ENCODE measurements at regions not wholly inside any gene's neighbourhood (a gene's known extent, or its start where the extent isn't known, plus 50 kb on each side); places are given as distances from the start of the nearest gene placed in this dataset.

DNA sequence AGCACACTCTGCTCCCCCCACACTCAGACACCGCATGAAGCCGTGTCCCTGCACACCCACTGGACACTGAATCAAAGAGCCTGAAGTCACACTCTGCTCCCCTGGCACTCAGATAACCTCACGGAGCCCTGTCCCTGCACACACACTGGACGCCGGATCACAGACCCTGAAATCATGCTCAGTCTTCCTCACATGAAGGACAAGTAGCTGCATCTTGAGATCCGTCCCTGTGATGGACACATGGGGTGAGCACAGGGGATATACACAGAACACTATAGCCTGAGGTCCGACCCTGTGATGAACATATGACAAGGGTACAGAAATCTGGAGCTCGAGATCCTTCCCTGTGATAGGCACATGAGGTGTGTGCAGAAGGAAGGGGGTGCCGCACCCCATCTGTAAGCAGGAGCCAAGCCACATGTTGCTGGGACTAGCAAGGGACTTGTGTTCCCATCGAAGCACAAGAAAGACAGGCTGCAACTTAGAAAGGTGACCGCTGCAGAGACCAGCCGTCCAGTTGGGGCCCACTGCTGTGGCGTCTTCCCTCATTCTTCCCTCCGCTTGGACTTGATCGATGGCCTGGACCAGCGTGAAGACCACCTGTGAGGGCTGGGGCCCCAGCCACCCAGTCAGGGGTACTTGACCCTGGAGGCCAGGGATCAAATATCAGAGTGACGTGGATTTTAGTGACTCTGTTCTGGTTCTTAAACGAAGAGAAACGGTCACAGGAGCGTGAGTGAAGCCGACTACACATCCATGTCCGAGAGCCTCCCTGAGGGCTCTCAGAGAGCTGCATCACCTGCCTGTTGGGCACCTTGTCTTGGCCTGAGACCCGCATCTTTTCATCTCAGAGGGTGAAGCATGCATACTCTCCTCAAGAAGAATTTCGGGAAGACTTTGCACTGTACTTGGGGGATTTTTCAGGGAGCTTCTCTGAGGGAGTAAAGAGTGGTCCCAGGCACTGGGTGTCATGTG, 391.7 kb upstream of the SALL3 start:
- DNase-seq = no peak

DNA sequence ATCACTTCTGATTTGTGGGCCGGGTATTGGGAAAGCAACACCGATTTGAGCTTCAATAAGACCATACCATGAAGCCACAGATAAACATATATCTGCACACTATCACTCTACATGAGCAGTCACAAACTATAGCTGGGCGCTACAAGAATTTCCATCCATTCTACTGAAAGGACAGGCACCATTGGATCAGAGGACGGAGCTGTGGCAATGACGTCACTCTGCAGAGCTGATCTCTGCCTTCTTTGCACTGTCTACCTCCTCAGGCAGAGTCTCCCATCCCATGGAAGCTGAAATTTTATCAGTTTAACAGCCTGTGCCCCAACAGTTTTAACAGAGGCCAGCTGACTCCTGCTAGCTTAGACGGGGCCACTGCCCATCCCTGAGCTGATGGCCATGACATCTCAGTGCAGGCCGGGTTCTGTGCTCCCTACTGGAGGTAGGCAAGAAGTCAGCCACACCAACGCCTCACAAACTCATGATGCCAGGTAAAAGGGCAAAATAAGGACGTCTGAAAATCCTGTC, 389.6 kb upstream of the SALL3 start:
- no peak for DNase-seq

DNA sequence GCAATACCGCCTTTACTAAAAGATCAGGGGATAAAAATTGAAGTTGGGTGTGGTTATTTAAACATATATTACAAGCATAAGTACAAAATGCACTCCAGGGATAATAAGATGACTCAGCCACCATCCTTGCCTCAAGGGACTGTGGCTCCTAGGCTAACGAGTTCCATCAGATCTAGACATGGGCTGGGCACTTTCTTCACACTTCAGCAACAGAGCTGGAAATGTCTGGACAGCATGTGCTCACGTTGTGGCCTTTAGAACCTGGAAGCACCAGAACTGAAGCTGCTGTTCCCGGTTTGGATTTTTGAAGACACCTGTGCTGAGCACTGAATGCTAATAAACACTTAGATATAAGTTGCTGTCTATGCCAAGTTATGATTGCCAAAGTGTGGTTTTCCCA, 384.2 kb upstream of the SALL3 start:
- no peak for DNase-seq

GRCh38 chr18:78595924-78596573, 383.6 kb upstream of the SALL3 start:
- DNase-seq = no peak

GRCh38 chr18:78596794-78597345, 382.7 kb upstream of the SALL3 start:
- DNase-seq = no peak

DNA sequence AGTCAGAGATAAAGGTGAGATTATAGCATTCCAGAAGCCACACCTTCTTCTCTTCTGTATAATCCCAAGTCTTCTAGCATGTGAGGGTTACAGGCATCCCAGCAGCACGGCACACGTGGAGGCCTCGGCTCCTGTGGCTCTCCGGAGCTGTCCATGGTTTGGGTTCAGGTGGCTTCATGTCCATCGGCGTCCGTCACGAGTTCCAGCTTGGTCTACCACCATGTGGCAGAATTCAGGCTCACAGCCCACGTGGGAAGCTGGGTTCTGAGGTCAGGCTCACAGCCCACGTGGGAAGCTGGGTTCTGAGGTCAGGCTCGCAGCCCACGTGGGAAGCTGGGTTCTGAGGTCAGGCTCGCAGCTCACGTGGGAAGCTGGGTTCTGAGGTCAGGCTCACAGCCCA, 378.3 kb upstream of the SALL3 start:
- no peak for DNase-seq

GRCh38 chr18:78601923-78602322, 377.7 kb upstream of the SALL3 start:
- no peak for DNase-seq

GRCh38 chr18:78602430-78602829, 377.2 kb upstream of the SALL3 start:
- no peak for DNase-seq

DNA sequence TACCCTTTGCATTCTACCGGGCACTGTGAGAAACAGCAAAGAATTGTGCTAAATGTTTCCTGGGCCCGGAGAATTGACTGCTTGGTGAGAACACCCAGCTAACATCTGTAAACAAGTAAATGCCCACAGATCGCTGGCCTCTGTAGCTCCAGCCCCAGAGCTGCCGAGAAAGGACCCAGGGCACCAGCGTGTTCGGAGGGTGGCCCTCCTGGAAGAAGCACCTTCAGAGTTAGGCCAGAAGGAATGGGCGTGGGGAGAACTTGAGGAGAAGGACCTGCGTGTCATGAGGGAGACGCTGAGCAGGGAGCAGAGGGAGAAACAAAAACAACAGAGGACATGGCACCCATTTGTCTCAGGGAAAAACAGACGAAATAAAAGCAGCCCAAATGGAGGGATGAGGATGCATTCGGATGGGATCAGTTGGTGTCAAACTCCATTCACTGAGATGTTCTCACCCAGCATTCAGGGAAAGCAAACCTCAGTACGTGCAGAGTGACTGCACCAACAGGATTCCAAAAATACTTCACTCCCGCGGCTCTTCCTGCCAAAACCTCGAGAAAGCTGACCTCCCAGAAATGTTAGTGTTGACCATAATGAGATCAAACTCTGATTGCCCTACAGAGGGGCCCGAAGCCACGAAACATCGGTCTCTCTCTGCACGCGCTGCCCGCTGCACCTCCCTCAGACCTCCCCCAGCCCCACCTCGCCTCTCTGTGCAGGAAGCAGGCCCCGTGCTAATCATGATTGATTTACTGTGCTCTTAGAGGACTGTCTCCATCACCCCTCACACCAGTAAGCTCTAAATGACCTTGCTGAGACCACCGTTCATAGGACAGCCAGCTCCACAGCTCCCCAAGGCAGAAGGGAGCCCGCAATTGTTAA, 376.3 kb upstream of the SALL3 start:
- DNase-seq = no peak

- no peak for DNase-seq
These were observed 374.4 kb upstream of the SALL3 start for GRCh38 chr18:78605255-78605654.

- DNase-seq = no peak
These were observed 372.4 kb upstream of the SALL3 start for GRCh38 chr18:78607221-78607620.

DNA sequence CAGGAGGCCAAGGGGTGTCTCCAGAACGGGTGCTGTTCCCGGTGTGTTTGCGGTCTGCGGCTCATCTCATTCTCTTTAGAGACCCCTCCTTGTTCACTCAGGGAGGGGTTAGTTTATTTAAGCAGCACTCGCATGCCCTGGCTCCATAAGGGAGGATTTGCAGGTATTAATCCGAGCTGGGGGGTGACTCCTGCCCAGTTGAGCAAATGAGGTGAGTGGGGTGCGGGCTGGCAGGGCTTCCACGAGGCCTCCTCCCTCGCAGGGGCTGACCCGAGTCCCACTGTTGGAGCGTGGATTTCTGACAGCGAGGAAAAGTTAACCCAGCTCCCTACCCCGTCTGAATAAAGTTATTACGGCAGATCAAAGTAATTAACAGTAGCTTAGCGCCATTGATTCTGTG, 371.8 kb upstream of the SALL3 start:
- DNase-seq = no peak

DNA sequence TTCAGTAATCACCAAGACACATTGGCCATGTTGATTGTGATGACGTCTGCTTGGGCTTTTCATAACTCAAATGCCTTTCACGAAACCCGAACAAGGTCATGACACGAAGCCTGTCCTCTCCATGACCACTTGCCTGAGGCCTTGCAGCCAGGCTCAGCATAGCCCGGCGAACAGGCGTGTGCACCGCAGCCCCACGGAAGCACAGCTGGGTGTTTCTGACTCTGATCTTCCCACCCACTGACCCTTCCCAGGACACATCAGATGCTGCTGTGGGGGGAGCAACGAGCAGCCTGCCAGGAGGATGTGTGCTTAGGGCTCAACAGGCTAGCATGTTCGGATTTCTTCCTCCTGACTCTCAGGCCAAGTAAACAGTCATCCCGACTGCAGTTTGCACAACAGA, 369.4 kb upstream of the SALL3 start:
- DNase-seq = no peak

GRCh38 chr18:78611201-78611800, 368.3 kb upstream of the SALL3 start:
- DNase-seq = no peak

DNA sequence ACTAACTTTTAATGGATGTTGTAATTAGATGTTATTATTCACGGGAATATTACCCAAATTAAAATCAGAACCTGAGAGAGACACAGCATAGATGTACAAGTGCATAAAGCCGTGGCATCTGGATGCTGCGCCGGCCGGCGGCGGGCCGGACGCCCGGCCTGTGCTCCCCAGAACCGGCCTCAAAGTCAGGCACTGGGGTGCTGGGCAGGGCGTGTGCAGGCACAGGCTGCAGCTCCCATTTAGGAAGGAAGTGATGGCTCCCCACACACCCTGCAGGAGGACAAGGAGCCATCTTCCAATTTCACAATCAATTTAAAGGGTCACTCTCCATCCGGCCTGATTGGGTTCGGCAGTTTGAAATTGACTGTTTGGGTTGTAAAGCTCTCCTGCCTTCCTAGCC, 367.7 kb upstream of the SALL3 start:
- no peak for DNase-seq

GRCh38 chr18:78612318-78612717, 367.3 kb upstream of the SALL3 start:
- DNase-seq = no peak

DNA sequence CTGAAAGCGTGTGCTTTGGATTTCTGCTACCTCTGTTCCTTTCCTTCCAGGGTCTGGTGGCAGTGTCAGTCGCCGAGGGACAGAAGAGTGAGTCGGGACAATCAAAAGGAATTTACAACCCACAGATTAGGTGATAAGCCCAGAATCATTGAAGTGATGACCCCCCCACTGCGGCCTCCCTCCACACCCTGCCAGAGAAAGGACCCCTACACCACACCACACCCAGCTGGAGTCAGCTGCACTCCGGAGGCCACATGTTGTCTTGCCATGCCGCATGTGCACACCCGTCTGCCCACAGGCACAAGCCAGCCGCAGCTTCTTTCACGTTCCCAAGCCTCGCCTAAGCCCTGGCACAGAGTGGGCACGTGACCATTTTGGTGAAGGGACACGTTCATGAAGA, 366.8 kb upstream of the SALL3 start:
- DNase-seq = no peak

- no peak for DNase-seq
These were observed 360.9 kb upstream of the SALL3 start for GRCh38 chr18:78618726-78619125.

DNA sequence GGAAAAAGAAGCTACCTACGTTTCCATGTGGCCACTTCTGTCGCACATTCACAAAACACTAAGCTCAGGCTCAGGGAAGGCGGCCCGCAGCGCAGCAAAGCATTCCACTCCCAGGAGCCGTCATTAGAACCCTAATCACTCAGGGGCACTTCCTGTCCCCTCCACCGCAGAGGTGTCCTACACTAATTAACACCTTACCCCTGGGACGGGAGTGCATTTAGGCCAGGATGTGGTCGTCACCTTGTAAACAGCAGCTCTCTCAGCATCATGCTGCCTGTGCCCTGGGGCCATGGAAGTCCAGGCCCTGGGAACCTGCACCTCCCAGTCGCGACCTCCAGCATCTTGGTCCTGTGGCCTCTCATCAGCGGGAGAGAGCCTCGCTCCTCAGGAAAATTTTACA, 359.8 kb upstream of the SALL3 start:
- no peak for DNase-seq

DNA sequence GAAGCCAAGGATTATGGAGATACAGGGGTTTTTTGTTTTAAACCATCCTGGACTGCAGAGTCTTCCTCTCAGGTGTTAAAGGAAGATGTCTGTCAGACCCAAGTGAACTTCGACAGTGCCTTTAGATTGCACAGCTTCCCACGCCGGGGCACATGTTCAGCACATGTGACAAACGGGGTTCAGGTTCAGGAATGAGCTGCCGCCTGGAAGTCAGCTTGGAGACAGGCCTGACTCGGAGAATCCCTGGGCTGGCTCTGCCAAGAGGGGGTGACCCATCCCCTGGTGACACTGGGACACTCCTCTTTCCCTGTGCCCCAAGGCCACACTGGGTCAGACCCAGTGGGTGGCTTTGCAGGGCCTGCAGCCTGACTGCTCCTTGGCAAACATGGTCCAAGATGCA, 359.3 kb upstream of the SALL3 start:
- DNase-seq = no peak

- DNase-seq = no peak
These were observed 358.4 kb upstream of the SALL3 start for GRCh38 chr18:78621141-78621755.
